ENCODE measurements at regions not wholly inside any gene's neighbourhood (a gene's known extent, or its start where the extent isn't known, plus 50 kb on each side); places are given as distances from the start of the nearest gene placed in this dataset.

DNA sequence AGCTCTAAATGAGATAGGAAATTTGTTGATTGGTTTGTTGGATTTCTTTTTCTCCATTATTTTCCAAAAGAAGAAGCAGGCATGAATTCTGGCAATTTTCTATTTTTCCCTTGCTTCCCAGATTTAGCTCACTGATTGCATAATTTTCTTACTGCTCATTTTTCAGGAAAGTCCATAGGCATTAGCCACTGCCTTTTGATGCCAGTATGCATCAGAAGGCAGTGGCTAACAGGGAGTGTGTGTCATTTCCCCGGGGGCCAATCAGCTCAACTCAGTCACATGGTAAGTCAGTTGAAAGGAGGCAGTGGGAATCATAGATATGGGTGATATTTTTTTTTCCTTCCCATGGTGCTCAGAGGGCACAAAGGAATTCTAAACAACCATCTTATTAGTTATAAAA lies 156.7 kb downstream of the TRIML1 start:
- Histone ChIP-seq H3K36me3 (no peaks in the 10 kb centered on the region), H3K4me1 (no peaks in the 10 kb centered on the region), H3K27me3 (no peaks in the 10 kb centered on the region), H3K9me3 (no peaks in the 10 kb centered on the region), H3K4me3 (no peak overlapping the region), H3K27ac (no peak overlapping the region)
- no peak for TF ChIP-seq POLR2AphosphoS5 (IDR thresholded peaks at IDR 0.05; ENCODE audit: insufficient read depth in 1 of 2, low read depth in 1 of 2)
- no peak for TF ChIP-seq CTCF (IDR thresholded peaks at IDR 0.05)
- no peak for TF ChIP-seq POLR2A (IDR thresholded peaks at IDR 0.05)
- intact Hi-C loops (cut with DNase I), result no loop called here
- no peak for DNase-seq (ENCODE audit: extremely low spot score in 2 of 2)

GRCh38 chr4:188296331-188296730 lies 157.1 kb downstream of the TRIML1 start:
- DNase-seq (ENCODE audit: extremely low spot score in 2 of 2), result no peak
- no peak for TF ChIP-seq CTCF (IDR thresholded peaks at IDR 0.05)
- TF ChIP-seq POLR2AphosphoS5 (IDR thresholded peaks at IDR 0.05; ENCODE audit: insufficient read depth in 1 of 2, low read depth in 1 of 2), result no peak
- TF ChIP-seq POLR2A (IDR thresholded peaks at IDR 0.05), result no peak
- H3K4me3 ChIP-seq, result no peak overlapping the region
- H3K4me1 ChIP-seq, result no peaks in the 10 kb centered on the region
- no peaks in the 10 kb centered on the region for H3K27me3 ChIP-seq
- intact Hi-C loops (cut with DNase I), result no loop called here
- no peaks in the 10 kb centered on the region for H3K9me3 ChIP-seq
- no peak overlapping the region for H3K27ac ChIP-seq
- H3K36me3 ChIP-seq, result no peaks in the 10 kb centered on the region

DNA sequence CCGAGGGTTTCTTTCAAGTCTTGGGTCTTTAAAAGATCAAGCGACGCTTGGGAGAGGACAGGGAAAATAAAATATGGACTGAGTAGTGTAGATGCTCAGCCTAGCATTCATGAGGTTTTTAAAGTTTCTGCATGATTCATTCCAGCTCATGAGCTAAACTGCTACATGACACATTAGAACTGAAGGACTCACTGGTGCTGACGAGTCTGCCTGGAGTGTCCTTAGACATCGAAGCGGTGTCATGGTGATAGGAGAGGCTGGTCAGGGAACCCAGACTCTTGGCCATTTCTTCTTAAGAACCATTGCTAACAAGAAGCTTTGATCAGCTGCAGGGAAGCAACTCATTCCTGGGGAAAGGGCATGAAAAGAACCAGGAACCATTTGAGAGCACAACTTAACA lies 158.6 kb downstream of the TRIML1 start:
- intact Hi-C loops (cut with DNase I), result no loop called here
- Histone ChIP-seq H3K36me3 (no peaks in the 10 kb centered on the region), H3K27me3 (no peaks in the 10 kb centered on the region), H3K9me3 (no peaks in the 10 kb centered on the region), H3K4me3 (no peak overlapping the region), H3K27ac (no peak overlapping the region), H3K4me1 (no peaks in the 10 kb centered on the region)
- no peak for DNase-seq (ENCODE audit: extremely low spot score in 2 of 2)
- no peak for TF ChIP-seq CTCF (IDR thresholded peaks at IDR 0.05)
- no peak for TF ChIP-seq POLR2A (IDR thresholded peaks at IDR 0.05)
- no peak for TF ChIP-seq POLR2AphosphoS5 (IDR thresholded peaks at IDR 0.05; ENCODE audit: insufficient read depth in 1 of 2, low read depth in 1 of 2)

DNA sequence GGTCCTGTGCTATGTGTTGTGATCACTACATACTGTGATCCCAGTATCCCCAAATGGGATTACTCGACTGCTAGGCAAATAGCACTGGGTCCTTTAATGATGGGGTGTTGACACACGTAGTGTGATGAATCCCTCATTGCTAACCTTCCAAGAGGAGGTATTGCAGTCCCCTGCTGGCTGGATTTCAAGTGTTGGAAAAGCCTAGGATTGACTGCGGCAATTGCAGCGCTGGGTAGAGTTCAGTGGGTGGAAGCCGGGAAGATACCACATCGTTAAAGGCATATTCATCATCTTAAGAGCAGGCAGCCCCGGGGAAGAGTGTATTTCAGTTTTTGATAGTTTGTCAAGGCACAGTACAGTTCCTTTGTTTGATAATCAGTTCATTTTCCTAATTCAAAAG lies 159.9 kb downstream of the TRIML1 start:
- no peaks in the 10 kb centered on the region for H3K9me3 ChIP-seq
- no peak overlapping the region for H3K4me3 ChIP-seq
- no peaks in the 10 kb centered on the region for H3K36me3 ChIP-seq
- H3K4me1 ChIP-seq, result no peaks in the 10 kb centered on the region
- no peak overlapping the region for H3K27ac ChIP-seq
- intact Hi-C loops (cut with DNase I), result no loop called here
- no peaks in the 10 kb centered on the region for H3K27me3 ChIP-seq
- no peak for DNase-seq (ENCODE audit: extremely low spot score in 2 of 2)
- no peak for TF ChIP-seq POLR2A (IDR thresholded peaks at IDR 0.05)
- no peak for TF ChIP-seq CTCF (IDR thresholded peaks at IDR 0.05)
- no peak for TF ChIP-seq POLR2AphosphoS5 (IDR thresholded peaks at IDR 0.05; ENCODE audit: insufficient read depth in 1 of 2, low read depth in 1 of 2)

DNA sequence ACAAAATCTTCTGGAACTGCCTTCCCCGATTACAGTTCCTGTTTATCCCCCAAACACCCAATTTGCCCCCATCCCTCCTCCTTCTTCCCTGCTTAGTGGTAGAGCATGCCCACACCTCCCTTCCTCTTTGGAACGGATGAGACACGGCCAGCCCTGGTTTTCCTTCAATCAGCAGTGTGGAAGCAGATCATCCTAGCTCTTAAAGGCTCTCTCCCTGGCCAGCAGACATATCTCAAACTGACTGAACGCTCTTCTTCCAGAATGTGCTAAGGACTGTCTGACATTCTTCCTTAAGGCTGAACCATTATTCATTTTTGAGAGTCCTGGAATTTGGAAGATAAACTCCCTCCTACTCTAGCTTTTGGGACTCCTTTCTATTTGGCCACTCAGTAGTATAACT lies 161.1 kb downstream of the TRIML1 start:
- Histone ChIP-seq H3K4me3 (no peak overlapping the region), H3K27me3 (no peaks in the 10 kb centered on the region), H3K4me1 (no peaks in the 10 kb centered on the region), H3K36me3 (no peaks in the 10 kb centered on the region), H3K9me3 (no peaks in the 10 kb centered on the region), H3K27ac (no peak overlapping the region)
- no peak for DNase-seq (ENCODE audit: extremely low spot score in 2 of 2)
- intact Hi-C loops (cut with DNase I), result no loop called here
- TF ChIP-seq POLR2A (IDR thresholded peaks at IDR 0.05) (no peak), CTCF (IDR thresholded peaks at IDR 0.05) (no peak), POLR2AphosphoS5 (IDR thresholded peaks at IDR 0.05; ENCODE audit: insufficient read depth in 1 of 2, low read depth in 1 of 2) (no peak)
